ENCODE measurements at regions not wholly inside any gene's neighbourhood (a gene's known extent, or its start where the extent isn't known, plus 50 kb on each side); places are given as distances from the start of the nearest gene placed in this dataset.

GRCh38 chr4:71906096-71906495 is 122.2 kb upstream of the GC start:
- Histone ChIP-seq H3K4me3 (no peak overlapping the region), H3K27ac (no peak overlapping the region), H3K9me3 (ENCODE audit: low read depth) (peaks cover 3% of the 10 kb centered on the region), H3K36me3 (no peaks in the 10 kb centered on the region), H3K27me3 (no peaks in the 10 kb centered on the region), H3K4me1 (ENCODE audit: low read depth) (no peaks in the 10 kb centered on the region)
- TF ChIP-seq CTCF (IDR thresholded peaks at IDR 0.05; ENCODE audit: low read depth, low read length), result no peak
- DNase-seq (ENCODE audit: low read depth in 1 of 2, low spot score in 1 of 2), result no peak

GRCh38 chr4:71907071-71907470 is 123.2 kb upstream of the GC start:
- DNase-seq (ENCODE audit: low read depth in 1 of 2, low spot score in 1 of 2), result no peak

GRCh38 chr4:71907782-71908181 is 123.9 kb upstream of the GC start:
- H3K9me3 ChIP-seq (ENCODE audit: low read depth), result peaks cover 3% of the 10 kb centered on the region
- H3K4me1 ChIP-seq (ENCODE audit: low read depth), result no peaks in the 10 kb centered on the region
- no peak overlapping the region for H3K4me3 ChIP-seq
- TF ChIP-seq CTCF (IDR thresholded peaks at IDR 0.05; ENCODE audit: low read depth, low read length), result no peak
- H3K27ac ChIP-seq, result no peak overlapping the region
- H3K27me3 ChIP-seq, result no peaks in the 10 kb centered on the region
- H3K36me3 ChIP-seq, result no peaks in the 10 kb centered on the region
- no peak for DNase-seq (ENCODE audit: low read depth in 1 of 2, low spot score in 1 of 2)

More at GRCh38 chr4:71907071-71907470, 123.2 kb upstream of the GC start:
- Histone ChIP-seq H3K36me3 (no peaks in the 10 kb centered on the region), H3K4me1 (ENCODE audit: low read depth) (no peaks in the 10 kb centered on the region), H3K27me3 (no peaks in the 10 kb centered on the region), H3K9me3 (ENCODE audit: low read depth) (peaks cover 3% of the 10 kb centered on the region), H3K4me3 (no peak overlapping the region), H3K27ac (no peak overlapping the region)
- TF ChIP-seq CTCF (IDR thresholded peaks at IDR 0.05; ENCODE audit: low read depth, low read length), result no peak

GRCh38 chr4:71913275-71913674 is 118.5 kb upstream of the NPFFR2 start:
- H3K27ac ChIP-seq, result no peak overlapping the region

GRCh38 chr4:71923070-71923469 is 108.7 kb upstream of the NPFFR2 start:
- Histone ChIP-seq H3K9me3 (ENCODE audit: low read depth) (no peaks in the 10 kb centered on the region), H3K27ac (no peak overlapping the region), H3K36me3 (no peaks in the 10 kb centered on the region), H3K27me3 (no peaks in the 10 kb centered on the region), H3K4me1 (ENCODE audit: low read depth) (no peaks in the 10 kb centered on the region), H3K4me3 (no peak overlapping the region)
- no peak for TF ChIP-seq CTCF (IDR thresholded peaks at IDR 0.05; ENCODE audit: low read depth, low read length)
- DNase-seq (ENCODE audit: low read depth in 1 of 2, low spot score in 1 of 2), result no peak

More at GRCh38 chr4:71913275-71913674, 118.5 kb upstream of the NPFFR2 start:
- no peak for TF ChIP-seq CTCF (IDR thresholded peaks at IDR 0.05; ENCODE audit: low read depth, low read length)
- H3K4me3 ChIP-seq, result no peak overlapping the region
- H3K27me3 ChIP-seq, result no peaks in the 10 kb centered on the region
- no peak for DNase-seq (ENCODE audit: low read depth in 1 of 2, low spot score in 1 of 2)
- no peaks in the 10 kb centered on the region for H3K4me1 ChIP-seq (ENCODE audit: low read depth)
- H3K9me3 ChIP-seq (ENCODE audit: low read depth), result no peaks in the 10 kb centered on the region
- H3K36me3 ChIP-seq, result no peaks in the 10 kb centered on the region

GRCh38 chr4:71930459-71930858 is 101.3 kb upstream of the NPFFR2 start:
- Histone ChIP-seq H3K4me1 (ENCODE audit: low read depth) (no peaks in the 10 kb centered on the region), H3K36me3 (no peaks in the 10 kb centered on the region), H3K9me3 (ENCODE audit: low read depth) (no peaks in the 10 kb centered on the region), H3K4me3 (no peak overlapping the region), H3K27me3 (no peaks in the 10 kb centered on the region), H3K27ac (no peak overlapping the region)
- DNase-seq (ENCODE audit: low read depth in 1 of 2, low spot score in 1 of 2), result no peak
- no peak for TF ChIP-seq CTCF (IDR thresholded peaks at IDR 0.05; ENCODE audit: low read depth, low read length)
